NCI-H69 (cell line): ENCODE measurements at regions not wholly inside any gene's neighbourhood (a gene's known extent, or its start where the extent isn't known, plus 50 kb on each side); places are given as distances from the start of the nearest gene placed in this dataset.

Experiments used
- DNase-seq: peaks from one replicate; lab custom pipeline; 2025; lab: John Stamatoyannopoulos, UW

DNA sequence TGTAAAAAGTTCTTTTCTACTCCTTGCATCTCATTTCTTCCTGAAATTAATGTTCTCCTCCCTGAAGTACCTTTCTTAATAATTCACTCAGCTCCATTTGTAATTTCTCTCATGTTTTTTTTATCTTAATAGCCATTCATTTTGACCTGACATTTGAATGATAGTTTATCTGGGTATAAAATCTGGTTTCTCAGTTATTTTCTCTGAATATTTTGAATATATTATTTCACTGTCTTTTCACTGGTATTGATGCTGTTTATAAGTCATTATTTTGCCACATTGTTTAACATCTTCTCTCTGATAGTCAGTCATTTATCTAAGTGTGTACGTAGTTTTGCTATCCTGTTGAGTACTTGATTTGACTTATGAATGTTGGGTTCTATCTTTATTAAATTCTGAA, 68.8 kb upstream of the ARHGAP18 start:
- no peak for DNase-seq

DNA sequence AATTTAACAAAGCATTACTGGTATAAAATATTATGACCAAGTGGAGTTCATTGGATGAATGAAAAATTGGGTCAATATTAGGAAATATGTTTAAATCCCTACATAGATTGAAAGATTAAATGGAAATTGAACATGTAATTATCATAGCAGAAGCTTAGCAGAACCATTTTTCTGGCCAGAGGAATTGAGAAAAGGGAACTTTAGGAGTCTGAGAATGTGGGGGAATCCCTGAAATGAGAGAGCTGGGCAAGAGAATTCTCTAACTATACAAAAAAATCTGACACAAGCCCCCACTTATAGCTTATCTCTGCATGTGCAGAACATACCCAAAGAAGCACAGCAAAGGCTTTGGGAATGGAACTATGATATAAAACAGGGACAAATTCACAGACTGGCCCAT, 67.4 kb upstream of the ARHGAP18 start:
- no peak for DNase-seq

DNA sequence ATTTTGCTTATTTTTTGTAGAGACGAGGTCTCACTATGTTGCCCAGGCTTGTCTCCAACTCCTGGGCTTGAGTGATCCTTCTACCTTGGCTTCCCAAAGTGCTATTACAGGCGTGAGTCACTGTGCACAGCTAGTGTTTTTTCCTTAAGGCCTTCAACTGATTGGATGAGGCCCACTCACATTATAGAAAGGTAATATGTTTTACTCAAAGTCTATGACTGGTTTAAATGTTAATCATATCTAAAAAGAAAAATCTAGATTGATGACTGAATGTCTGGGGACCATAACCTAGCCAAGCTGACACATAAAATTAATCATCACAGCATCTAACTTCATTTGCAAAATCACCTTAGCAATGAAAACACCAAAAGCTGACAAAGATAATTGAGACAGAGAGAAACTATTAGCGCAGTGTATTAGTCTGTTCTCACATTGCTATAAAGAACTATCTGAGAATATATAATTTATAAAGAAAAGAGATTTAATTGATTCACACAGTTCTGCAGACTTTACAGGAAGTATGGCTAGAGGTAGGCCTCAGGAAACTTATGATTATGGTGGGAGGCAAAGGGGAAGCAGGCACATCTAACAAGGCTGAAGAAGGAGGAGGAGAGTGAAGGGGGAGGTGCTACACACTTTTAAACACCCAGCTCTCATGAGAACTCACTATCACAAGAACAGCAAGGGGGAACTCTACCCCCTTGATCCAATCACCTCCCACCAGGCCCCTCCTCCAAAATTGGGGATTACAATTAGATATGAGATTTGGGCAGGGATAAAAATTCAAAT, 66.8 kb upstream of the ARHGAP18 start:
- no peak for DNase-seq

DNA sequence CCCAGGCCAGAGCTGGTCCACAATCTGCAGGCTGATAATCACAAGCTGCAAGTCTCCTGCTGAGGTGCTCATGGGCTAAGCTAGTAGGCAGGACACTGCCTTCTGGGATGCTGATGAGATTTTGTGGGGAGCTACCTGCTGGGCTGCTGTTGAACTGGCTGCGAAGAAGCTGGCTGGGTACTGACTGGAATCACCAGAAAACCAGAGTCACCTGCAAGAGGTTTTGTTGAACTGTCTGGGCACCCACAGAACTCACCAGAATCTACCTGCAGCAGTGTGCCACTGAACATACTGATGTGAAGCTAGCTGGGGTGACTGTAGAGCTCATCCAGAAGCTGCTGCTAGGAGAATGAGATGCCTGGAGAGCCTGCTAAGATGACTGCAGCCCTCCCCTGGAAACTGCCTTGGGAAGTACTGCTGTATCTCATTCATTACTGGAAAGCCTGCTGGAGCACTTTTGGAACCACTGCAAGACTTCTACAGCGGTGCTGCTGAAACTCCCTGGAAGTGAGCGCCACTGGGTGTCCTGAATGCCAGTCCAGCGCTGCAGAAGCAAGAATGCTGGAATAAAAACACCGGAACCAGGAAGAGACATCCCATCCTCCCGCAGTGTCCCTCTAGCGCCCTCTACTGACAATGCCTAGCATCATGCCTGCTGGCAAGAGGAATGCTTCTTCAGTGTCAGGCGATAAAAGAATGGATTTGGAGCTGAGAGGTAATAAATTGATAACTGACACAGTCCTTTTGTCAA, 64.9 kb upstream of the ARHGAP18 start:
- peak; percentile 87 for DNase-seq

DNA sequence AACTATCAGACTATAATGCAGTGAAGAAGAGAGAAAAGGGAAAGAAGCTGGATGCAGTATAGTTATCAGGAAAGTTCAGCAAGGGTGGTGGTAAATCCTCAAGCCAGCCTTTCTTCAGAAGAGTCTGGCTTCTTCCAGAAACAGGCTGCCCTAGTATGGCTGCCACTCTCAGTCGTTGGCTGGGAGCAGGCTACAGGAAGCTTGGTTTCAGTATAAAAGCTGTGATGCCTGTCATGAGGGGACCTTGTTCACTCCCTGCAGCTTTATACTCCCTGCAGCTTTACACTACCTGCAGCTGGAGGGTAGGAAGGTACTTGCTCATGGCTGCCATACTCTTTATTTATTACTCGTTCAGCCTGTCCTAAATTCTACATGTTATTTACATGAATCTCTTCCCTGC, 63.3 kb upstream of the ARHGAP18 start:
- peak; percentile 23 for DNase-seq

DNA sequence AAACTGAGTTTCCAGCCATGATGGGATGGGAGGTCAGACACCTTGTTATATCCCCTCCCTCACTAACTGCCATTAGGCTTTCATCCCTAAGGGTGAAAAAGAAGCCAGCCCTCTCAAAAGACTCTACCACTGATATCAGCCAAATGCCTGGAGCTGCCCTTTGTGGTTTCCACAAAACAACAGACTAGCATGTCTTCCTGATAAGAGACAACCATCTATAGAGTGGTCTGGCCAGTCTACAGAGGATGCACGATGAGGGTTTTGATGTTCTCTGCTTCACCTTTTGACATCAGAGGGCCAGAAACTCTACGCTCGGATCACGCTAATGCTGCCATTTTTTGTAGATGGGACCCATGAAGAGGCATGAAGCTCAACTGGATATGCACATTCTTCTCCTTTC, 61.7 kb upstream of the ARHGAP18 start:
- DNase-seq = no peak

DNA sequence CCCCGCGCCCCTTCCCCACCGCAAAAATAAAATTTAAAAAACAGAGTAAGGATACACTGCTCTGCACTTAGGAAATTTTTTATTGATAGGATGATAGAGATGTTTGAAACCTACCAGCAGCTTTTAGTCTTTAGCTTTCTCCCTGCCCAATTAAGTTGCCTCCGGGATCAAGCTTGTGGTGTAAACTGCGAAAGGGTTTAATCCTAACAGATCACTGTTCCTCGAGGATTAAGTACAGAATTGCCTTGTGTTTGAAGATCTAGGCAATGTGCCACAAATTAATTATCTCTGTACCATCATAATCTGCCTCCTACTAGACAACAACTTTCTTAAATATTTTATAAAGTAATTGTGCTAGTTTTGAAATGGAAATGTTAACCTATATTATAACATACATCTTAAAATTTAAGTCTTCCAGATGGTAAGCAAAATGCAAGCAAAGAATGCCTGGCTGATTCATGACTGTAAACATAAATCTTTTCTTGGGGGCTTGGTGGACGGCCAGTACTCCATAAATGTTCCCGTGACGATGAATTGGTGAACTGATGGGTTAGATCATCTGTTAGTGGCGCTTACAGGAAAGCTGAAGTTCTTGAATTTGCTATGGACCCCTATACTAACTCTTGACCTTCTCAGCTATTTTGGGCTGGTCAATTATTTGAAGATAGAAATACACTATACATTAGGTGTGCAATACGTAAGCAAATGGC, 58.0 kb upstream of the ARHGAP18 start:
- no peak for DNase-seq

DNA sequence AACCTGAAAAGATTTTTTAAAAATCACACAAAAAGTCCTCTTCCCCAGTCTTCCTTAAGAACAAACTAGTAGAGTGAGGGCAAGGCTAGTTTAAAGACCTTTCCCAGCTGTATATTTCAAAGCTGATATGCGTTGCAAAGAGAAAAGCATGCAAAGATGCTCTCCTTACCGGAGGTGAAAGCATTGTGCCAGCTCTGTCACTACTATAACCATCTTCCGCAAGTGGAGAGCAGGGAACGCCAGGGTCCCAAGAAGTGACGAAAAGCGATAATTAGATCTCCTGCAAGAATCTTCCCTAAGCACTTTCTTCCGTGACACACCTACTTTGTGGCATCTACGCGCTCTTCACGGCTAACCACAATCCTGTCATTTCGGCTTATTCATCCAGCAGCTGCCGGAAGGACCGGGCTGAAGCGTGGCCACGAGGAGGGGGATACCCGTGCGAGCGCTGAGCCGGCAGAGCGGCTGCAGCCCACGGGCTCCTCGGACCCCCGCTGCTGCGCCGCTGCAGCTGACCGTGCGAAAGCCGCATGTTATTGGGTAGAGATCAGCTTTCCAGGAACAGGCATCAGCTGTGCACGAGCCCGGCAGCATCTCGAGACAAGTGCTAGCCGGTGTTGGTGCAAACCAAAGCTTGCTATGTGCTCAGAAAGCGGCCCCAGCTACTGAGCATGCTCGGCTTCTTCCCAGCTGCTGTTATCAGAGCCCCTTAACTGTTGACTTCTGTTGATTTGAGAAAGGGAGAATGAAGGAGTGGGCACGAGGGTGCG, 57.2 kb upstream of the ARHGAP18 start:
- DNase-seq = peak; percentile 74

DNA sequence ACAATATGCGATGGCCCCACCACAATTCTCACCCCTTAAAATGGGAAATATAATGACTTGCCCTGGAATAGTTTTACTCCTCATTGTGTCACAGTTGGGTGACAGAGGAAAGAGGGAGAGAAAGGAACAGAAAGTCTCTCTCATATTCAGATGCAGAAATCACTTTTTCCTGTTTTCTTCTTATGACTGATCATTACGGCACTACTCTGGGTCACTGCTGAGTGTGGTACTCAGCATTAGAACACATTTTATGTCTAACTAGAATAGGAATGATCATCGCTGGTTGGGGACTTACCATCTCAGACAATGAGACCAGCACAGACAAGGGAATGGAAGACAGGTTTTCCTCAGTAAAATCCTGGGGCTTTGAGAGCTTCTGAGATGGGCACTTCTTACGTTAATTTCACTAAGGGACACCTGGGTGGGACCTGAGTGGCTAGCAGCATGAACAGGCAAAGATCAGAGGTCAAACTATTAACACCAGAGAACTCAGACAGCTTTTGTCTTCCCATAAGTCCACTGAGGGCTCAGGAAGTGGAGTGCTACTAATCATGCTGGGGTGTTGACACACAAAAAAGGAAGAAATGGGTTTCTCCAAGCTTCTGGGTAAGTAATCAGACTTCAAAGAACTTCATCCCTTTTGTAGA, 54.9 kb upstream of the ARHGAP18 start:
- DNase-seq = no peak

DNA sequence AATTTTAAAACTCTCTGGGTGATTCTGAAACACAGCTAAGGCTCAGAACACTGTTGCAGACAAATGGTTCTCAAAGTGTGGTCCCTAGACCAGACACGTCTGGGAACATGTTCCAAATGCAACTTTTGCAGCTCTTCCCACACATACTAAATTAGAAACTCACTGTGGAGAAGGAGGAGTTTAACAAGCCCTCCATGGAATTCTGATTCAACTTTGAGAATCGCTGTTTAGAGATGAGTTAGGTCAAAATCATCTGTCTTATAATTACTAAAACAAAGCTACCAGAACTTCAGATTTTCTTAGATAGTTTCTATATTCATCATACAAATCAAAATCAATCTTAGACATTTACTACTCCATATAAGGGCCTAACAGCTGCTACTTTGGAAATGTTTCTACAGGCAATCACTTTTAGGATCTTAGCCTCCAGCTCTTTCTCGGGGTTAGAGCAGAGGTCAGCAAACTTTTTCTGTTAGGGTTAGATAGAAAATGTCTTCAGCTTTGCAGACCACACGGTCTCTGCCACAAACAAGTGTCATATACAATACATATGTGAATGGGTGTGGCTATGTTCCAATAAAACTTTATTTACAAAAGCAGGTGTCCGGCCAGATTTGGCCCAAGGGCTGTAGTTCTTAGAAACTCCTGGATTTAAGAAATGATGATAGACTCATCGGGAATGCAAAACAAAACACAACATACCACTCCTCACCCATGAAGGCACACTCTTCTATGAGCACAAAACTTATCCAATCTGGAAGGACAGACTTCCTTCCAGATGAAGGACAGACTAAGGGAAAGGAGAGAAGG, 50.0 kb upstream of the ARHGAP18 start:
- no peak for DNase-seq
